Peyer's patch (tissue), 4 donors: ENCODE measurements at regions not wholly inside any gene's neighbourhood (a gene's known extent, or its start where the extent isn't known, plus 50 kb on each side); places are given as distances from the start of the nearest gene placed in this dataset.
"Not testable (repeated sequence)": the region's sequence is repeated elsewhere in the genome, so short reads cannot be mapped to it uniquely, and the experiment has no call there.

ENCODE experiments used
- DNase-seq, 3 donors: peaks; one replicate each; pipeline ENCODE4 v3.0.0-alpha.2; 2017 to 2019
- H3K27ac ChIP-seq, 4 donors: fragments of 200-600 bp; sonication (generic); one replicate each; pipeline ENCODE4 v1.5.1; 2016 to 2019
- H3K27me3 ChIP-seq, 2 donors: fragments of 200-600 bp; sonication (generic); one replicate each; pipeline ENCODE4 v1.5.1; 2019
- H3K36me3 ChIP-seq, 3 donors: fragments of 200-600 bp; sonication (generic); one replicate each; pipeline ENCODE4 v1.5.1; 2016 to 2019
- H3K4me1 ChIP-seq, 4 donors: fragments of 200-600 bp; sonication (generic); one replicate each; pipeline ENCODE4 v1.5.1; 2016 to 2019
- H3K4me3 ChIP-seq, 4 donors: fragments of 200-600 bp; sonication (generic); 1 replicate in 3 of 4; 2 replicates in 1 of 4; pipeline ENCODE4 v1.5.1; 2016 to 2019; ENCODE audit warnings: mild to moderate bottlenecking in 1 of 4
- H3K9me3 ChIP-seq, 4 donors: fragments of 200-600 bp; sonication (generic); one replicate each; pipeline ENCODE4 v1.5.1; 2016 to 2019; ENCODE audit warnings: mild to moderate bottlenecking in 1 of 4
- POLR2A ChIP-seq, 2 donors: fragments of 450-650 bp; IDR thresholded peaks; one replicate each; pipeline ENCODE4 v1.5.1; 2017; ENCODE audit warnings: antibody characterized with exemption in 2 of 2, mild to moderate bottlenecking in 2 of 2, moderate library complexity in 2 of 2
- TF ChIP-seq, protein P1 (sequence below), 6 experiments: fragments of 450-650 bp in 4 of 6; fragments of 200-600 bp in 2 of 6; sonication (generic) in 1 of 6; IDR thresholded peaks; one replicate each; pipeline ENCODE4 v1.5.1; 2017 to 2019; ENCODE audit warnings: antibody characterized with exemption in 6 of 6, mild to moderate bottlenecking in 3 of 6, moderate library complexity in 1 of 6

DNA sequence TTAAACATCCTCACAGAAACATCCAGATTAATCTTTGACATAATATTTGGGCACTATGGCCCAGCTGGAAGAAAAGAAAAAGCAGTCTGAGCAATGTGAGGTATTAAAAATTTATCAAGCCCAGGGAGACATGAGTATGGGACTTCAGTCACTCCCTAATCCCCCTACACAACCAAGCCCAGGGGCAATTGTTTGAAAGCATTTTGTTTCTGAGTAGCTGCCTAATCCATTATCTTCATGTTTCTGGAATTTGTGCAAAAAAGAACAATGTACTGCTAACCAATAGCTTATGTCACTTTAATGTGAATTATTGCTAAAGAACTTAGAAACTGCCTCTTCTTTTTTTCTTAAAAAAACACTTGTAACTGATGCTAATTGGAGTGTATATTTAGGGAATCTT lies 360.7 kb downstream of the TEX13C start:
- no peak overlapping the region for H3K27ac ChIP-seq
- H3K4me1 ChIP-seq: no peaks in the 10 kb centered on the region
- no peak for DNase-seq
- no peaks in the 10 kb centered on the region for H3K27me3 ChIP-seq
- H3K36me3 ChIP-seq: no peaks in the 10 kb centered on the region
- no peak for TF ChIP-seq POLR2A (IDR thresholded peaks at IDR 0.05)
- TF ChIP-seq, protein P1, sequence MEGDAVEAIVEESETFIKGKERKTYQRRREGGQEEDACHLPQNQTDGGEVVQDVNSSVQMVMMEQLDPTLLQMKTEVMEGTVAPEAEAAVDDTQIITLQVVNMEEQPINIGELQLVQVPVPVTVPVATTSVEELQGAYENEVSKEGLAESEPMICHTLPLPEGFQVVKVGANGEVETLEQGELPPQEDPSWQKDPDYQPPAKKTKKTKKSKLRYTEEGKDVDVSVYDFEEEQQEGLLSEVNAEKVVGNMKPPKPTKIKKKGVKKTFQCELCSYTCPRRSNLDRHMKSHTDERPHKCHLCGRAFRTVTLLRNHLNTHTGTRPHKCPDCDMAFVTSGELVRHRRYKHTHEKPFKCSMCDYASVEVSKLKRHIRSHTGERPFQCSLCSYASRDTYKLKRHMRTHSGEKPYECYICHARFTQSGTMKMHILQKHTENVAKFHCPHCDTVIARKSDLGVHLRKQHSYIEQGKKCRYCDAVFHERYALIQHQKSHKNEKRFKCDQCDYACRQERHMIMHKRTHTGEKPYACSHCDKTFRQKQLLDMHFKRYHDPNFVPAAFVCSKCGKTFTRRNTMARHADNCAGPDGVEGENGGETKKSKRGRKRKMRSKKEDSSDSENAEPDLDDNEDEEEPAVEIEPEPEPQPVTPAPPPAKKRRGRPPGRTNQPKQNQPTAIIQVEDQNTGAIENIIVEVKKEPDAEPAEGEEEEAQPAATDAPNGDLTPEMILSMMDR (IDR thresholded peaks at IDR 0.05): no peak
- H3K4me3 ChIP-seq: no peak overlapping the region
- no peaks in the 10 kb centered on the region for H3K9me3 ChIP-seq

- no peak for TF ChIP-seq POLR2A (IDR thresholded peaks at IDR 0.05)
- TF ChIP-seq, protein P1 (IDR thresholded peaks at IDR 0.05): no peak
- H3K27me3 ChIP-seq: no peaks in the 10 kb centered on the region
- H3K9me3 ChIP-seq: no peaks in the 10 kb centered on the region
- H3K4me3 ChIP-seq: no peak overlapping the region
- H3K36me3 ChIP-seq: no peaks in the 10 kb centered on the region
- no peak overlapping the region for H3K27ac ChIP-seq
- DNase-seq: no peak
- H3K4me1 ChIP-seq: no peaks in the 10 kb centered on the region
These were observed 361.4 kb downstream of the TEX13C start for GRCh38 chrX:125681058-125681457.

GRCh38 chrX:125681507-125681906 lies 361.8 kb downstream of the TEX13C start:
- Histone ChIP-seq H3K4me1 (no peaks in the 10 kb centered on the region), H3K4me3 (no peak overlapping the region), H3K27me3 (no peaks in the 10 kb centered on the region), H3K27ac (no peak overlapping the region), H3K9me3 (no peaks in the 10 kb centered on the region), H3K36me3 (no peaks in the 10 kb centered on the region)
- TF ChIP-seq, protein P1 (IDR thresholded peaks at IDR 0.05): no peak
- TF ChIP-seq POLR2A (IDR thresholded peaks at IDR 0.05): no peak
- DNase-seq: no peak

GRCh38 chrX:125690522-125690921 lies 370.9 kb downstream of the TEX13C start:
- not testable (repeated sequence) for DNase-seq, H3K9me3 ChIP-seq, H3K4me1 ChIP-seq

DNA sequence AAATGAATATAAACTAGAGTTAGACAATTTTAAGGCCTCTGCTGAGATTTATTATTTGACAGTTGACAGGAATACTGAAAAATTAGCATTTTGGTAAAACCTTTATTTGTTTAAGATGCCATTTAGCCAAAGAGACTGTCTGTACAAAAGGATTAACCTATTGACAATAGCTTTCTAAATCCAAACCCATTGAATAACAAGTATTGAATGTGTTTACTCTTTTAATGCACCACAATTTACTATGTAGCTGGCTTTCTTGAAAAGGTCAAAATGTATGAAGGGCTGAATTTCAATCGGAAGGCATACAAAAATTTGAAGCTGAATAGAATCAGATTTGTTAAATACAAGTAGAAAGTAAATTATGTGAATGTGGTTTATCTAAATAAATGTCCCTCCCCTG lies 374.5 kb downstream of the TEX13C start:
- Histone ChIP-seq H3K27me3 (no peaks in the 10 kb centered on the region), H3K4me1 (no peaks in the 10 kb centered on the region), H3K27ac (no peak overlapping the region), H3K4me3 (no peak overlapping the region), H3K36me3 (no peaks in the 10 kb centered on the region), H3K9me3 (no peaks in the 10 kb centered on the region)
- TF ChIP-seq POLR2A (IDR thresholded peaks at IDR 0.05): no peak
- TF ChIP-seq, protein P1 (IDR thresholded peaks at IDR 0.05): no peak
- DNase-seq: no peak

More at GRCh38 chrX:125690522-125690921, 370.9 kb downstream of the TEX13C start:
- H3K36me3 ChIP-seq, H3K27me3 ChIP-seq, H3K27ac ChIP-seq, H3K4me3 ChIP-seq: not testable (repeated sequence)

DNA sequence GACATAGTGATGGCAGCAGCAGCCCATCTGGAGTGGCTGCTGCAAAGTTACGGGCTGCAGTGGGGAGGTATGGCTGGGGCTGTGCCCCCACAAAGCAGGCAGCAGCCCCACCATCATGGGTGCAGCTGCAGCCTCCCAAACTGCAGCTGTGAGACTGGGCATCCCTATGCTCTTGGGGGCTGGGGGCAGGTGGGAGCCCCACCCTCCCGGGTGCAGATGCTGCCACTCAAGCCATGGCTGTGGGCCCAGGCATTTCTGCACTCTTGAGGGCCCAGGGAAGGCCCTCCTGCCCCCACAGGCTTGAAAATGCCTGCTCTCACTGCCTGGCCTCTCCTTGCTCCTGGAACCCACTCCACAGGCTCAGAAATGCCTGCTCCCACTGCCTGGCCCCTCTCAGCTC lies 389.4 kb downstream of the TEX13C start:
- TF ChIP-seq POLR2A (IDR thresholded peaks at IDR 0.05): no peak
- TF ChIP-seq, protein P1 (IDR thresholded peaks at IDR 0.05): no peak

More for the DNA sequence above, 389.4 kb downstream of the TEX13C start:
- no peaks in the 10 kb centered on the region for H3K27me3 ChIP-seq
- H3K4me3 ChIP-seq: no peak overlapping the region
- H3K27ac ChIP-seq: no peak overlapping the region
- H3K4me1 ChIP-seq: no peaks in the 10 kb centered on the region
- H3K36me3 ChIP-seq: no peaks in the 10 kb centered on the region
- H3K9me3 ChIP-seq: no peaks in the 10 kb centered on the region
- no peak for DNase-seq
